Astrocyte of the spinal cord (primary cell): ENCODE measurements at regions not wholly inside any gene's neighbourhood (a gene's known extent, or its start where the extent isn't known, plus 50 kb on each side); places are given as distances from the start of the nearest gene placed in this dataset.

Source experiments
- DNase-seq: peaks from one replicate; pipeline ENCODE4 v3.0.0; 2011; ENCODE audit warnings: low read depth, low spot score
- H3K4me3 ChIP-seq: 2 replicates; pipeline ENCODE4 v1.5.1; 2011; ENCODE audit warnings: low read depth, mild to moderate bottlenecking, low read length, moderate library complexity
- CTCF ChIP-seq: IDR thresholded peaks from 2 replicates; pipeline ENCODE4 v1.5.1; 2012; ENCODE audit warnings: low read depth, mild to moderate bottlenecking, low read length, inconsistent platforms
- in situ Hi-C: cut with HindIII; loops from 2 replicates; pipeline ENCODE4 v1.10.0; 2017; ENCODE audit warnings: low sequenced_read_pairs

GRCh38 chr22:22044153-22044552, 61.6 kb upstream of the TOP3B start:
- H3K4me3 ChIP-seq: no peak overlapping the region
- in situ Hi-C loops: no loop called here
- no peak for DNase-seq
- no peak for TF ChIP-seq CTCF

GRCh38 chr22:22043296-22044078, 60.9 kb upstream of the TOP3B start:
- TF ChIP-seq CTCF: no peak
- no peak overlapping the region for H3K4me3 ChIP-seq
- in situ Hi-C loops: no loop called here

GRCh38 chr22:22042599-22043295, 60.2 kb upstream of the TOP3B start:
- no peak overlapping the region for H3K4me3 ChIP-seq
- TF ChIP-seq CTCF: no peak
- in situ Hi-C loops: no loop called here
- no peak for DNase-seq

More at GRCh38 chr22:22043296-22044078, 60.9 kb upstream of the TOP3B start:
- no peak for DNase-seq

- no peak for TF ChIP-seq CTCF
- in situ Hi-C loops: no loop called here
- DNase-seq: no peak
- no peak overlapping the region for H3K4me3 ChIP-seq
Measured at GRCh38 chr22:22042009-22042408, 59.4 kb upstream of the TOP3B start.

GRCh38 chr22:22040908-22041307, 58.3 kb upstream of the TOP3B start:
- in situ Hi-C loops: no loop called here
- H3K4me3 ChIP-seq: no peak overlapping the region
- no peak for TF ChIP-seq CTCF
- no peak for DNase-seq

- DNase-seq: no peak
- no peak for TF ChIP-seq CTCF
- in situ Hi-C loops: no loop called here
- H3K4me3 ChIP-seq: no peak overlapping the region
Measured at GRCh38 chr22:22040472-22040871, 57.9 kb upstream of the TOP3B start.
